Panc1 (cell line): ENCODE measurements at regions not wholly inside any gene's neighbourhood (a gene's known extent, or its start where the extent isn't known, plus 50 kb on each side); places are given as distances from the start of the nearest gene placed in this dataset.
"Not testable (repeated sequence)": the region's sequence is repeated elsewhere in the genome, so short reads cannot be mapped to it uniquely, and the experiment has no call there.

Experiments used
- POLR2AphosphoS5 ChIP-seq: IDR thresholded peaks from 2 replicates; pipeline ENCODE4 v1.6.1; 2012; ENCODE audit warnings: mild to moderate bottlenecking, low read depth, low read length, moderate library complexity
- TF ChIP-seq, protein P1 (sequence below): fragments of 450-650 bp; IDR thresholded peaks from 2 replicates; pipeline ENCODE4 v1.5.1; 2017; ENCODE audit warnings: mild to moderate bottlenecking
- TF ChIP-seq, protein P2 (sequence below), 2 experiments: IDR thresholded peaks; 2 replicates each; pipeline ENCODE4 v1.6.1; 2011 to 2012; ENCODE audit warnings: low read depth in 2 of 2, control low read depth in 1 of 2, low read length in 1 of 2, mild to moderate bottlenecking in 1 of 2, moderate library complexity in 1 of 2; ENCODE audit not compliant: insufficient read depth in 1 of 2

DNA sequence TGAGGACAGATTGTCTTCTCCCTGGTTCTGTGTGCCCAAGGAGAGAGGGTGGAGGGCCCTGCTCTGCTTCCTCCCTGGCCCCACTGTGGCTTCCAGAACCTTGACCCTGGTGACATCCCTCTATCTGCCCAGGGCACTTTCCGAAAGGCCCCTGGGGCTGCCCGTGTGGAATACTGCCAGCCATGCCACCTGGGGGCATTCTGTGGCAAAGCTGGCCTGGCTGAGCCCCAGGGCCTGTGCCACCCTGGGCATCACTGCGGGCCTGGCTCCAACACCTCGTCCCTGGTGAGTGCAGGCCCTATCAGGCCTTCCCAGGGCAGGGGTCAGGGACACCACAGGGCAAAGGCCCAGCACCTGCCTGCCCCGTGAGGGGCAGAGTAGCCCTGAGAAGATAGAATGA, 123.7 kb upstream of the MTLN start:
- TF ChIP-seq, protein P1, sequence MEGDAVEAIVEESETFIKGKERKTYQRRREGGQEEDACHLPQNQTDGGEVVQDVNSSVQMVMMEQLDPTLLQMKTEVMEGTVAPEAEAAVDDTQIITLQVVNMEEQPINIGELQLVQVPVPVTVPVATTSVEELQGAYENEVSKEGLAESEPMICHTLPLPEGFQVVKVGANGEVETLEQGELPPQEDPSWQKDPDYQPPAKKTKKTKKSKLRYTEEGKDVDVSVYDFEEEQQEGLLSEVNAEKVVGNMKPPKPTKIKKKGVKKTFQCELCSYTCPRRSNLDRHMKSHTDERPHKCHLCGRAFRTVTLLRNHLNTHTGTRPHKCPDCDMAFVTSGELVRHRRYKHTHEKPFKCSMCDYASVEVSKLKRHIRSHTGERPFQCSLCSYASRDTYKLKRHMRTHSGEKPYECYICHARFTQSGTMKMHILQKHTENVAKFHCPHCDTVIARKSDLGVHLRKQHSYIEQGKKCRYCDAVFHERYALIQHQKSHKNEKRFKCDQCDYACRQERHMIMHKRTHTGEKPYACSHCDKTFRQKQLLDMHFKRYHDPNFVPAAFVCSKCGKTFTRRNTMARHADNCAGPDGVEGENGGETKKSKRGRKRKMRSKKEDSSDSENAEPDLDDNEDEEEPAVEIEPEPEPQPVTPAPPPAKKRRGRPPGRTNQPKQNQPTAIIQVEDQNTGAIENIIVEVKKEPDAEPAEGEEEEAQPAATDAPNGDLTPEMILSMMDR, result not testable (repeated sequence)
- TF ChIP-seq, protein P2, sequence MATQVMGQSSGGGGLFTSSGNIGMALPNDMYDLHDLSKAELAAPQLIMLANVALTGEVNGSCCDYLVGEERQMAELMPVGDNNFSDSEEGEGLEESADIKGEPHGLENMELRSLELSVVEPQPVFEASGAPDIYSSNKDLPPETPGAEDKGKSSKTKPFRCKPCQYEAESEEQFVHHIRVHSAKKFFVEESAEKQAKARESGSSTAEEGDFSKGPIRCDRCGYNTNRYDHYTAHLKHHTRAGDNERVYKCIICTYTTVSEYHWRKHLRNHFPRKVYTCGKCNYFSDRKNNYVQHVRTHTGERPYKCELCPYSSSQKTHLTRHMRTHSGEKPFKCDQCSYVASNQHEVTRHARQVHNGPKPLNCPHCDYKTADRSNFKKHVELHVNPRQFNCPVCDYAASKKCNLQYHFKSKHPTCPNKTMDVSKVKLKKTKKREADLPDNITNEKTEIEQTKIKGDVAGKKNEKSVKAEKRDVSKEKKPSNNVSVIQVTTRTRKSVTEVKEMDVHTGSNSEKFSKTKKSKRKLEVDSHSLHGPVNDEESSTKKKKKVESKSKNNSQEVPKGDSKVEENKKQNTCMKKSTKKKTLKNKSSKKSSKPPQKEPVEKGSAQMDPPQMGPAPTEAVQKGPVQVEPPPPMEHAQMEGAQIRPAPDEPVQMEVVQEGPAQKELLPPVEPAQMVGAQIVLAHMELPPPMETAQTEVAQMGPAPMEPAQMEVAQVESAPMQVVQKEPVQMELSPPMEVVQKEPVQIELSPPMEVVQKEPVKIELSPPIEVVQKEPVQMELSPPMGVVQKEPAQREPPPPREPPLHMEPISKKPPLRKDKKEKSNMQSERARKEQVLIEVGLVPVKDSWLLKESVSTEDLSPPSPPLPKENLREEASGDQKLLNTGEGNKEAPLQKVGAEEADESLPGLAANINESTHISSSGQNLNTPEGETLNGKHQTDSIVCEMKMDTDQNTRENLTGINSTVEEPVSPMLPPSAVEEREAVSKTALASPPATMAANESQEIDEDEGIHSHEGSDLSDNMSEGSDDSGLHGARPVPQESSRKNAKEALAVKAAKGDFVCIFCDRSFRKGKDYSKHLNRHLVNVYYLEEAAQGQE (IDR thresholded peaks at IDR 0.05; ENCODE audit: insufficient read depth in 1 of 2, low read depth in 2 of 2, low read length in 1 of 2), result not testable (repeated sequence)
- TF ChIP-seq POLR2AphosphoS5, result not testable (repeated sequence)
